WTC11 (cell line): ENCODE measurements at regions not wholly inside any gene's neighbourhood (a gene's known extent, or its start where the extent isn't known, plus 50 kb on each side); places are given as distances from the start of the nearest gene placed in this dataset.

Experiments
- ATAC-seq: fragments of 200-7000 bp; cut with Tn5 transposase; 2 replicates; pipeline ENCODE4 v1.10.0; 2021; ENCODE audit warnings: mild to moderate bottlenecking, moderate library complexity
- CTCF ChIA-PET: fragments of 300-600 bp; sonication (Branson Sonifier 250); formaldehyde crosslinking; loops from one replicate; lab custom pipeline; 2021; ENCODE audit warnings: antibody characterized with exemption; lab: Charles Lee
- POLR2A ChIA-PET: fragments of 350-600 bp; sonication (Branson Sonifier 250); formaldehyde crosslinking; loops from one replicate; lab custom pipeline; 2021; ENCODE audit warnings: antibody characterized with exemption; lab: Charles Lee
- DNase-seq: peaks from one replicate; pipeline ENCODE4 v3.0.0; 2021; ENCODE audit warnings: low spot score
- H3K27ac Mint-ChIP-seq: 2 replicates; pipeline ENCODE4 v1.8.0; 2021; ENCODE audit warnings: mixed read lengths
- H3K27me3 Mint-ChIP-seq: 2 replicates; pipeline ENCODE4 v1.8.0; 2021; ENCODE audit warnings: low read depth, mild to moderate bottlenecking, moderate library complexity, mixed read lengths
- H3K36me3 Mint-ChIP-seq: 2 replicates; pipeline ENCODE4 v1.8.0; 2021; ENCODE audit warnings: mixed read lengths
- H3K4me1 Mint-ChIP-seq: 2 replicates; pipeline ENCODE4 v1.8.0; 2022; ENCODE audit warnings: mixed read lengths
- H3K4me3 Mint-ChIP-seq: 2 replicates; pipeline ENCODE4 v1.8.0; 2021; ENCODE audit warnings: mild to moderate bottlenecking, moderate library complexity, mixed read lengths
- H3K9me3 Mint-ChIP-seq: 2 replicates; pipeline ENCODE4 v1.8.0; 2021; ENCODE audit warnings: mixed read lengths
- AFF4 ChIP-seq: sonication (generic); formaldehyde crosslinking; IDR thresholded peaks from 2 replicates; pipeline ENCODE4 v1.8.1; 2023; ENCODE audit warnings: mild to moderate bottlenecking, missing genetic modification reagents, borderline replicate concordance
- ATF2 ChIP-seq: sonication (generic); formaldehyde crosslinking; IDR thresholded peaks from 2 replicates; pipeline ENCODE4 v1.8.1; 2022; ENCODE audit warnings: low read depth, missing genetic modification reagents, borderline replicate concordance
- CREB1 ChIP-seq: sonication (generic); formaldehyde crosslinking; IDR thresholded peaks from 2 replicates; pipeline ENCODE4 v1.8.0; 2023; ENCODE audit warnings: mild to moderate bottlenecking, missing genetic modification reagents
- ELF4 ChIP-seq: sonication (generic); formaldehyde crosslinking; IDR thresholded peaks from 2 replicates; pipeline ENCODE4 v1.8.1; 2022; ENCODE audit warnings: low read depth, mild to moderate bottlenecking, moderate library complexity, missing genetic modification reagents
- FOXK1 ChIP-seq: sonication (generic); formaldehyde crosslinking; IDR thresholded peaks from 2 replicates; pipeline ENCODE4 v1.8.0; 2022; ENCODE audit warnings: mild to moderate bottlenecking, moderate library complexity, missing genetic modification reagents
- GABPB1 ChIP-seq: sonication (generic); formaldehyde crosslinking; IDR thresholded peaks from 2 replicates; pipeline ENCODE4 v1.8.1; 2023; ENCODE audit warnings: mild to moderate bottlenecking, missing genetic modification reagents
- HMGA2 ChIP-seq: fragments of 250-450 bp; sonication (Bioruptor Pico); IDR thresholded peaks from 2 replicates; pipeline ENCODE4 v1.4.0; 2021; ENCODE audit warnings: mild to moderate bottlenecking, moderate library complexity
- HMGXB4 ChIP-seq: sonication (generic); formaldehyde crosslinking; IDR thresholded peaks from 2 replicates; pipeline ENCODE4 v1.8.1; 2023; ENCODE audit warnings: mild to moderate bottlenecking, moderate library complexity, missing genetic modification reagents
- USF2 ChIP-seq: sonication (generic); formaldehyde crosslinking; IDR thresholded peaks from 2 replicates; pipeline ENCODE4 v1.8.1; 2023; ENCODE audit warnings: mild to moderate bottlenecking, missing genetic modification reagents, moderate library complexity
- ZNF423 ChIP-seq: fragments of 250-450 bp; sonication (Bioruptor Pico); IDR thresholded peaks from 2 replicates; pipeline ENCODE4 v2.1.2; 2022; ENCODE audit warnings: mild to moderate bottlenecking, moderate library complexity
- TF ChIP-seq, protein P1 (sequence below): sonication (generic); formaldehyde crosslinking; IDR thresholded peaks from 2 replicates; pipeline ENCODE4 v1.8.1; 2022; ENCODE audit warnings: mild to moderate bottlenecking, moderate library complexity, missing genetic modification reagents
- TF ChIP-seq, protein P2 (sequence below): sonication (generic); formaldehyde crosslinking; conservative IDR thresholded peaks from 2 replicates; pipeline ENCODE4 v1.8.1; 2023; ENCODE audit warnings: mild to moderate bottlenecking, low read depth, missing genetic modification reagents, moderate library complexity
- TF ChIP-seq, protein P3 (sequence below): sonication (generic); formaldehyde crosslinking; IDR thresholded peaks from 2 replicates; pipeline ENCODE4 v1.8.0; 2023; ENCODE audit warnings: mild to moderate bottlenecking, missing genetic modification reagents
- TF ChIP-seq, protein P4 (sequence below): sonication (generic); formaldehyde crosslinking; conservative IDR thresholded peaks from 2 replicates; pipeline ENCODE4 v1.8.1; 2022; ENCODE audit warnings: mild to moderate bottlenecking, missing genetic modification reagents

- TF ChIP-seq ELF4 (CRISPR knock-in tag): no peak
Observed at GRCh38 chr6:149228311-149228955, 89.1 kb upstream of the TAB2 start (continued).

DNA sequence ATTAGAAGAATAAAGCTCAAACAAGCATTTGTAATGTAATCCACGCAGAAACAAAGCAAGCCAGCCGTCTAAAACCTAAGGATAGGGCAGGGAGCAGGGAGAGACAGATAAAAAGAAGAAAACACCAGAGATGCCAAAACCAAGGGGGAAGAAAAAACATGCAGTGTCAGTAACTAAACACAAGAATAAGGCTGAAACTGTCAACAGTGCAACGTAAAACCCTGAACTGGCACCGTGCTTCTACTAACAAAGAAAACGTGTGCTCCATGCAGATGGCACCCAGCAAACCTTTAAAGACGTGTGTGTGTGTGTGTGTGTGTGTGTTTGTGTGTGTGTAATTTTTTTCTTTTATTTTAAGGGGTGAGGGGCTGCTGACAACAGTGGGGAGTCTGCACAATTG, 88.4 kb upstream of the TAB2 start:
- H3K9me3 Mint-ChIP-seq: no peaks in the 10 kb centered on the region
- TF ChIP-seq USF2: no peak
- TF ChIP-seq AFF4 (CRISPR knock-in tag): no peak
- TF ChIP-seq HMGA2 (CRISPR knock-in tag): no peak
- TF ChIP-seq FOXK1 (CRISPR knock-in tag): no peak
- TF ChIP-seq, protein P1, sequence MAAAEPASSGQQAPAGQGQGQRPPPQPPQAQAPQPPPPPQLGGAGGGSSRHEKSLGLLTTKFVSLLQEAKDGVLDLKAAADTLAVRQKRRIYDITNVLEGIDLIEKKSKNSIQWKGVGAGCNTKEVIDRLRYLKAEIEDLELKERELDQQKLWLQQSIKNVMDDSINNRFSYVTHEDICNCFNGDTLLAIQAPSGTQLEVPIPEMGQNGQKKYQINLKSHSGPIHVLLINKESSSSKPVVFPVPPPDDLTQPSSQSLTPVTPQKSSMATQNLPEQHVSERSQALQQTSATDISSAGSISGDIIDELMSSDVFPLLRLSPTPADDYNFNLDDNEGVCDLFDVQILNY: no peak
- TF ChIP-seq, protein P2, sequence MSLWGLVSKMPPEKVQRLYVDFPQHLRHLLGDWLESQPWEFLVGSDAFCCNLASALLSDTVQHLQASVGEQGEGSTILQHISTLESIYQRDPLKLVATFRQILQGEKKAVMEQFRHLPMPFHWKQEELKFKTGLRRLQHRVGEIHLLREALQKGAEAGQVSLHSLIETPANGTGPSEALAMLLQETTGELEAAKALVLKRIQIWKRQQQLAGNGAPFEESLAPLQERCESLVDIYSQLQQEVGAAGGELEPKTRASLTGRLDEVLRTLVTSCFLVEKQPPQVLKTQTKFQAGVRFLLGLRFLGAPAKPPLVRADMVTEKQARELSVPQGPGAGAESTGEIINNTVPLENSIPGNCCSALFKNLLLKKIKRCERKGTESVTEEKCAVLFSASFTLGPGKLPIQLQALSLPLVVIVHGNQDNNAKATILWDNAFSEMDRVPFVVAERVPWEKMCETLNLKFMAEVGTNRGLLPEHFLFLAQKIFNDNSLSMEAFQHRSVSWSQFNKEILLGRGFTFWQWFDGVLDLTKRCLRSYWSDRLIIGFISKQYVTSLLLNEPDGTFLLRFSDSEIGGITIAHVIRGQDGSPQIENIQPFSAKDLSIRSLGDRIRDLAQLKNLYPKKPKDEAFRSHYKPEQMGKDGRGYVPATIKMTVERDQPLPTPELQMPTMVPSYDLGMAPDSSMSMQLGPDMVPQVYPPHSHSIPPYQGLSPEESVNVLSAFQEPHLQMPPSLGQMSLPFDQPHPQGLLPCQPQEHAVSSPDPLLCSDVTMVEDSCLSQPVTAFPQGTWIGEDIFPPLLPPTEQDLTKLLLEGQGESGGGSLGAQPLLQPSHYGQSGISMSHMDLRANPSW (CRISPR knock-in tag): no peak
- no peak for TF ChIP-seq GABPB1 (CRISPR knock-in tag)
- TF ChIP-seq, protein P3, sequence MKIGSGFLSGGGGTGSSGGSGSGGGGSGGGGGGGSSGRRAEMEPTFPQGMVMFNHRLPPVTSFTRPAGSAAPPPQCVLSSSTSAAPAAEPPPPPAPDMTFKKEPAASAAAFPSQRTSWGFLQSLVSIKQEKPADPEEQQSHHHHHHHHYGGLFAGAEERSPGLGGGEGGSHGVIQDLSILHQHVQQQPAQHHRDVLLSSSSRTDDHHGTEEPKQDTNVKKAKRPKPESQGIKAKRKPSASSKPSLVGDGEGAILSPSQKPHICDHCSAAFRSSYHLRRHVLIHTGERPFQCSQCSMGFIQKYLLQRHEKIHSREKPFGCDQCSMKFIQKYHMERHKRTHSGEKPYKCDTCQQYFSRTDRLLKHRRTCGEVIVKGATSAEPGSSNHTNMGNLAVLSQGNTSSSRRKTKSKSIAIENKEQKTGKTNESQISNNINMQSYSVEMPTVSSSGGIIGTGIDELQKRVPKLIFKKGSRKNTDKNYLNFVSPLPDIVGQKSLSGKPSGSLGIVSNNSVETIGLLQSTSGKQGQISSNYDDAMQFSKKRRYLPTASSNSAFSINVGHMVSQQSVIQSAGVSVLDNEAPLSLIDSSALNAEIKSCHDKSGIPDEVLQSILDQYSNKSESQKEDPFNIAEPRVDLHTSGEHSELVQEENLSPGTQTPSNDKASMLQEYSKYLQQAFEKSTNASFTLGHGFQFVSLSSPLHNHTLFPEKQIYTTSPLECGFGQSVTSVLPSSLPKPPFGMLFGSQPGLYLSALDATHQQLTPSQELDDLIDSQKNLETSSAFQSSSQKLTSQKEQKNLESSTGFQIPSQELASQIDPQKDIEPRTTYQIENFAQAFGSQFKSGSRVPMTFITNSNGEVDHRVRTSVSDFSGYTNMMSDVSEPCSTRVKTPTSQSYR (CRISPR knock-in tag): no peak
- TF ChIP-seq HMGXB4: no peak
- TF ChIP-seq ZNF423 (CRISPR knock-in tag): no peak
- no peak for TF ChIP-seq CREB1
- TF ChIP-seq, protein P4, sequence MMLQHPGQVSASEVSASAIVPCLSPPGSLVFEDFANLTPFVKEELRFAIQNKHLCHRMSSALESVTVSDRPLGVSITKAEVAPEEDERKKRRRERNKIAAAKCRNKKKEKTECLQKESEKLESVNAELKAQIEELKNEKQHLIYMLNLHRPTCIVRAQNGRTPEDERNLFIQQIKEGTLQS (CRISPR knock-in tag): no peak
- TF ChIP-seq ATF2 (CRISPR knock-in tag): no peak
- TF ChIP-seq, all 79 proteins: peak for 0
- ChIA-PET CTCF (interaction anchor here (1.2 kb wide), 1 partner anchor 203 kb away, joined by 3 read pairs; no protein-coding TSS in a partner anchor), POLR2A (no interaction called here)
- DNase-seq: no peak
- H3K4me1 Mint-ChIP-seq: peaks cover 37% of the 10 kb centered on the region
- no peak overlapping the region for H3K27ac Mint-ChIP-seq
- H3K27me3 Mint-ChIP-seq: no peaks in the 10 kb centered on the region
- no peak for ATAC-seq
- no peaks in the 10 kb centered on the region for H3K36me3 Mint-ChIP-seq
- no peak overlapping the region for H3K4me3 Mint-ChIP-seq
